ENCODE measurements at regions not wholly inside any gene's neighbourhood (a gene's known extent, or its start where the extent isn't known, plus 50 kb on each side); places are given as distances from the start of the nearest gene placed in this dataset.

- DNase-seq (ENCODE audit: low read depth): no peak
Measured at GRCh38 chr16:6940968-6941367, 391.7 kb upstream of the RBFOX1 start.

GRCh38 chr16:6937641-6938040, 395.0 kb upstream of the RBFOX1 start:
- no peak for DNase-seq (ENCODE audit: low read depth)

DNA sequence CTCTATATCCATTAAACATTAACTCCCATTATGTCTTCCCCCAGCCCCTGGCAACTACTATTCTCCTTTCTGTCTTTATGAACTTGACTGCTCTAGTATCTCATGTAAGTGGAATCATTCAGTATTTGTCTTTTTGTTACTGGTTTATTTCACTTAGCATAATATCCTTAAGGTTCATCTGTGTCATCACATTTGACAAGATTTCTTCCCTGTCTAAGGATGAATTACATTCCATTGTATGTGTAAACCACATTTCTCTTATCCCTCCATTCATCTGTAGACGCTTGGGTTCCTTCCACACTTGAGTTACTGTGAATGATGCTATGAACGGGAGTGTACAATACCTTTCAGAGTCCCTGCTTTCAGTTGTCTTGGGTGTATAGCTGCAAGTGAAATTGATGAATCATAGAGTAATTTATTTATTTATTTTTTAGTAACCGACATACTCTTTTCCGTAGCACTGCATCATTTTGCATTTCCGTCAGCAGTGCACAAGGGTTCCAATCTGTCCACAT, 399.7 kb upstream of the RBFOX1 start:
- no peak for DNase-seq (ENCODE audit: low read depth)

GRCh38 chr16:6929868-6930267, 402.8 kb upstream of the RBFOX1 start:
- DNase-seq (ENCODE audit: low read depth): no peak

GRCh38 chr16:6926762-6927161, 405.9 kb upstream of the RBFOX1 start:
- DNase-seq (ENCODE audit: low read depth): no peak

GRCh38 chr16:6926341-6926740, 406.3 kb upstream of the RBFOX1 start:
- DNase-seq (ENCODE audit: low read depth): no peak

GRCh38 chr16:6918646-6919045, 414.0 kb upstream of the RBFOX1 start:
- no peak for DNase-seq (ENCODE audit: low read depth)

- no peak for DNase-seq (ENCODE audit: low read depth)
Measured at GRCh38 chr16:6916946-6917345, 415.7 kb upstream of the RBFOX1 start.

- no peak for DNase-seq (ENCODE audit: low read depth)
Measured at GRCh38 chr16:6913566-6913965, 419.1 kb upstream of the RBFOX1 start.

DNA sequence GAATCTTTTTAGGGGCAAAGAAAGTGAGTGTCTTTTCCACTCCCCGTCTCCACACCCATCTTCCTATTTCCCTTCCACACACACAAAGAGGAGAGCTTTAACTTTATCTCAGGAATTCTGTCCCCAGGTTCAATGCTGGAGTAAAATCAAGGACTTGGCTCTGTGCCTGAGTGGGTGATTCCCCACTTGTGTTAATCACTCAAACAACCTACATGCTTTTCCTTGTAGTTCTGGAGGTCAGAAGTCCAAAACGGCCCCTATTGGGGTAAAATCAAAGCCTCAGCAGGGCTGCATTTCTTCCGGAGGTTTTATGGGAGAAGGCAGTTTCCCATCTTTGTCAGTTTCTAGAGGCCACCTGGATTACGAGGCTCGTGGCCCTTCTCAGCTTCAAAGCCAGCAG, 422.3 kb upstream of the RBFOX1 start:
- no peak for DNase-seq (ENCODE audit: low read depth)

- no peak for DNase-seq (ENCODE audit: low read depth)
Measured at GRCh38 chr16:6905601-6906000, 427.0 kb upstream of the RBFOX1 start.

DNA sequence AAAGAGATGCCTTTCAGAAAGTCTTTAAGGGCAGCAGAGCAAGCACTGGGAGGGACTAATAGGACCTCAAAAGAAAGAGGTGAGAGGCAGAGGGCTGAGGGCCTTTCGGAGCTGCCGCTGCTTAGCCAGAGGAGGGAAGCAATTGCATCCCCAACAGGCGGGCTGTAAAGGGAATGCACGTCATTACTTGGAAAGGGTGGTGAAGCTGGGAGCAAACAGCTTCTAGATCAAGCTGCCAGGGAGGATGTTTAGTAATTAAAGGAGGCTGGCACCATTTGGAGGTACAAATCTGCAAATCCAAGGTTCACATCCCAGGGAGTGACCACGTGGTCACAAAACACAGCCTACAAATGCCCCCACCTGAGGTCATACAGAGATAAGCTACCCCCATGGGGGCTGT, 429.0 kb upstream of the RBFOX1 start:
- no peak for DNase-seq (ENCODE audit: low read depth)

DNA sequence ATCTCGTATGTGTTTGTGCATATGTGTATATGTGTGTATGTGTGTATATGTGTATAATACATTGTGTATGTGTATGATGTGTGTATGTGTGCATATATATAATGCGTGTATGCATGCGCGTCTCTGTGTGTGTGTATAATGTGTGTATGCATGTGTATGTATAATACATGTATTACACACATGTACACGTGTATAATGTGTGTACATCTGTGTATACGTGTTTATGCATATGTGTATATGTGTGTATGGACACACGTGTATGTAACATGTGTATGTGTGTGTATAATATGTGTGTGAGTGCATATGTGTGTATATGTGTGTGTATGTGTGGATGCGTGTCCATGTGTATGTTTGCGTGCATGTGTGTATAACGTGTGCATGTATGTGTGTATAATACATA, 433.7 kb upstream of the RBFOX1 start:
- DNase-seq (ENCODE audit: low read depth): no peak

DNA sequence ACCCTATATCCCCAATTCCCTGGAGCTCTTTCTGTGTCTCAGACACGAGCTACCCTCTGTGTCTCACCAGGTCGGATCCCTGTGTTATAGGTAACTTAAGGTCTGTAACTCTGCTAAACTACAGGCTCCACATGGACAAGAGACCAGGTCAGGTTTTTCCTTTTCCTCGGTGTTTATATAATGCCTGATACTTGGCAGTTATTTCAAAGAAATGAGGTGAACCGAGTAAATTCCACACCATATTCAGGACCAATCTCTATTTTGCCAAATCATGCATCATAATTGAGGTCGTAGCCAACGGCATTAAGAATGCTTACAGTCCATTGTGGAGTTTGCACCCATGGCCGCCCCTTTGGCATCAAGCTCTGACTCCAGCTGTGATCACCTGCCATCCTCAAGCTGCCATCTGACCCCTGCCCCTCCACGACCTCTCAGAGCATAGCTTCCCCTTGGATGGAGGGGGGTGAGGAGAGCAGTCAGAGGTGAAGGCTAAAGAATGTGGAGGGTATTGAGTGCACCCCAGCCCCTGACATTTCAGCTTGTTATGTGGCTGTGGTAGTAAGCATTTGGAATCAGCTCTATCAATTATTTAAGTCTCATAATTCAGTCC, 434.7 kb upstream of the RBFOX1 start:
- DNase-seq (ENCODE audit: low read depth): no peak

DNA sequence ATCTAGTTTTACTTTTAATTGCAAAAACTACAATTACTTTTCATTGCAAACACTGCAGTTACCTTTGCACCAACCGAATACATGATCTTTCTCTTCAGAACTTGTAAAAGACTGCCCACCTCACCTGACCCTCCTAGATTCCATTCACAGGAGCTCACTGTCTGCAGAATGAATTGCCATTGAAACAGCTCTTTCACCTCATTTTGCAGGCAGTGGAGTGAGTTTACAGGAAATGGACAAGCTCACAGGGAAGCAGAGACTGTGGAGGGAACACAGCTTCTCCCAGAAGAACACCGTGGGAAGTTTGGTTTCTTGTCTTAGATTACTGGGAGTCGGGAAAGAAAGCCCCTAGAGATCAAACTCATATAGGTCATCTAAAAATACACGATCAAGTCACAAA, 439.7 kb upstream of the RBFOX1 start:
- DNase-seq (ENCODE audit: low read depth): no peak

- no peak for DNase-seq (ENCODE audit: low read depth)
Measured at GRCh38 chr16:6891496-6891895, 441.1 kb upstream of the RBFOX1 start.

DNA sequence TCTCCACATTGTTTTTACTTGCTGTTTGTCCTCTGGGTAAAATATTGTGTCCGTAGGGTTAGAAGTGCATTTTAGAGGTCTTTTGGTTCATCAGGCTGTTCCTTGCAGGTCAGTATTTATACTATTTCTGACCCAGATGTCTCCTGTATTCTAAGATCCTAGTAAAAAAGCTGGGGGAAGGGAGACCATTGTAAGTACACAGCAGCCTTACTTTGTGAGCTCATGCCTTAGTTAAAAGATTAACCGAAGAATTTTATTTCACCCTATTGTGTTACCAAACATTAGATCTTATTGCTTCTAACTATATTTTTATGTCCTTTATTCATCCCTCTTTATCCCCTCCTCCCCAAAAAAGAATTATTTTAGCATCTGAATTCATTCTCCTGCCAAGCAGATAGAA, 444.1 kb upstream of the RBFOX1 start:
- DNase-seq (ENCODE audit: low read depth): no peak

DNA sequence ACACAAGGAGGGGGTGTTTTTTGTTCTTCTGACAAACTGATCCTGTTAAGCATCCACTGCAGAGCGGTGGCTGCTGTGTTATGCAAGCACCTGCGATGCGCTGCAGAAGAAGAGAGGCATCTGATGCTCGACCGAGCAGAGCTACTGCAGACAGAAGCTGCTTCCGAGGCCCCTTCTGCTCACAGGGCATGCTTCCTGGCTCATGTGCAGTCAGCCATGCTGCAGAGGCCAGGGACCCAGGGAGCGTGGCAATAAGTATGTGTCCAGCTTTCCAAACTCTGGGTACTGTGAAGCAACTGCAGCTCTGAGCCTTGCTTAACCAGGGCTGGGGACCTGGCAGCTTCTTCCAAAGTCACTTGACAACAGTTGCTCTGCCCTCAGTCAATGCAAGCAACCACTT, 448.6 kb upstream of the RBFOX1 start:
- no peak for DNase-seq (ENCODE audit: low read depth)

GRCh38 chr16:6880263-6880662, 452.4 kb upstream of the RBFOX1 start:
- DNase-seq (ENCODE audit: low read depth): no peak

GRCh38 chr16:6864671-6865070, 468.0 kb upstream of the RBFOX1 start:
- DNase-seq (ENCODE audit: low read depth): no peak

- no peak for DNase-seq (ENCODE audit: low read depth)
Measured at GRCh38 chr16:6864244-6864643, 468.4 kb upstream of the RBFOX1 start.

- DNase-seq (ENCODE audit: low read depth): no peak
Measured at GRCh38 chr16:6863135-6863534, 469.5 kb upstream of the RBFOX1 start.

- no peak for DNase-seq (ENCODE audit: low read depth)
Measured at GRCh38 chr16:6861815-6862477, 470.7 kb upstream of the RBFOX1 start.
